ENCODE measurements at regions not wholly inside any gene's neighbourhood (a gene's known extent, or its start where the extent isn't known, plus 50 kb on each side); places are given as distances from the start of the nearest gene placed in this dataset.

- no peak for TF ChIP-seq ZFX (IDR thresholded peaks at IDR 0.05; ENCODE audit: borderline replicate concordance)
- no peak for TF ChIP-seq CTCF (IDR thresholded peaks at IDR 0.05)
Observed at GRCh38 chr5:44868541-44868940, 59.8 kb downstream of the MRPS30 start.

GRCh38 chr5:44869928-44870327, 61.2 kb downstream of the MRPS30 start:
- H3K27ac ChIP-seq: no peak overlapping the region
- TF ChIP-seq CTCF (IDR thresholded peaks at IDR 0.05) (no peak), ZFX (IDR thresholded peaks at IDR 0.05; ENCODE audit: borderline replicate concordance) (no peak)

More at GRCh38 chr5:44868541-44868940, 59.8 kb downstream of the MRPS30 start:
- H3K27ac ChIP-seq: no peak overlapping the region

GRCh38 chr5:44870430-44870829, 61.7 kb downstream of the MRPS30 start:
- no peak overlapping the region for H3K27ac ChIP-seq
- TF ChIP-seq CTCF (IDR thresholded peaks at IDR 0.05) (no peak), ZFX (IDR thresholded peaks at IDR 0.05; ENCODE audit: borderline replicate concordance) (no peak)

GRCh38 chr5:44871401-44871800, 62.7 kb downstream of the MRPS30 start:
- no peak overlapping the region for H3K27ac ChIP-seq
- TF ChIP-seq ZFX (IDR thresholded peaks at IDR 0.05; ENCODE audit: borderline replicate concordance): no peak
- no peak for TF ChIP-seq CTCF (IDR thresholded peaks at IDR 0.05)

GRCh38 chr5:44875661-44876605, 67.2 kb downstream of the MRPS30 start:
- H3K27ac ChIP-seq: no peak overlapping the region; the same call in 1 of the 2 replicates
- no peak for TF ChIP-seq ZFX (IDR thresholded peaks at IDR 0.05; ENCODE audit: borderline replicate concordance)
- no peak for TF ChIP-seq CTCF (IDR thresholded peaks at IDR 0.05)

GRCh38 chr5:44881266-44881665, 72.5 kb downstream of the MRPS30 start:
- TF ChIP-seq ZFX (IDR thresholded peaks at IDR 0.05; ENCODE audit: borderline replicate concordance) (no peak), CTCF (IDR thresholded peaks at IDR 0.05) (no peak)
- no peak overlapping the region for H3K27ac ChIP-seq

- no peak overlapping the region for H3K27ac ChIP-seq
- TF ChIP-seq CTCF (IDR thresholded peaks at IDR 0.05) (no peak), ZFX (IDR thresholded peaks at IDR 0.05; ENCODE audit: borderline replicate concordance) (no peak)
Observed at GRCh38 chr5:44884036-44884435, 75.3 kb downstream of the MRPS30 start.

Data from 22Rv1 (cell line).